PC-9 (cell line): ENCODE measurements at regions not wholly inside any gene's neighbourhood (a gene's known extent, or its start where the extent isn't known, plus 50 kb on each side); places are given as distances from the start of the nearest gene placed in this dataset.

Experiments
- BruUV-seq: library from RNA; stranded (reverse); fragments of 400-500 nt; replicated peaks from 2 replicates; lab custom pipeline; 2021; lab: Mats Ljungman, UMichigan
- CTCF ChIA-PET: fragments of 300-600 bp; sonication (Branson Sonifier 250); formaldehyde crosslinking; loops from one replicate; lab custom pipeline; 2022; ENCODE audit warnings: antibody characterized with exemption; lab: Charles Lee
- POLR2A ChIA-PET: fragments of 300-600 bp; sonication (Branson Sonifier 250); formaldehyde crosslinking; loops from one replicate; lab custom pipeline; 2022; ENCODE audit warnings: antibody characterized with exemption; ENCODE audit not compliant: unreplicated experiment; lab: Charles Lee
- DNase-seq, 2 experiments: peaks; one replicate each; pipeline versions ENCODE4 v3.0.0 to v3.0.0-alpha.2; 2015 to 2022; ENCODE audit warnings: mixed read lengths in 1 of 2
- H2AFZ ChIP-seq: fragments of 200-600 bp; sonication (generic); 2 replicates; pipeline ENCODE4 v1.8.1; 2017; ENCODE audit warnings: antibody characterized with exemption
- H3F3A ChIP-seq: fragments of 200-600 bp; sonication (generic); 2 replicates; pipeline ENCODE4 v1.8.1; 2017; ENCODE audit warnings: antibody characterized with exemption, mild to moderate bottlenecking, low read depth; ENCODE audit not compliant: insufficient read depth
- H3K27ac ChIP-seq: fragments of 200-600 bp; sonication (generic); 2 replicates; pipeline ENCODE4 v1.6.1; 2016; ENCODE audit warnings: mixed run types
- H3K27me3 ChIP-seq: fragments of 200-600 bp; sonication (generic); 2 replicates; pipeline ENCODE4 v1.6.1; 2016; ENCODE audit warnings: low read depth, mixed run types; ENCODE audit not compliant: insufficient read depth
- H3K36me3 ChIP-seq: fragments of 200-600 bp; sonication (generic); 2 replicates; pipeline ENCODE4 v1.6.1; 2016; ENCODE audit warnings: low read depth, mixed run types
- H3K4me1 ChIP-seq: fragments of 200-600 bp; sonication (generic); replicated peaks from 2 replicates; pipeline ENCODE4 v1.6.1; 2016; ENCODE audit warnings: mixed run types; ENCODE audit not compliant: insufficient read depth
- H3K4me2 ChIP-seq: fragments of 200-600 bp; sonication (generic); 2 replicates; pipeline ENCODE4 v1.6.1; 2017; ENCODE audit warnings: mixed run types
- H3K4me3 ChIP-seq: fragments of 200-600 bp; sonication (generic); 2 replicates; pipeline ENCODE4 v1.6.1; 2016; ENCODE audit warnings: mixed run types
- H3K79me2 ChIP-seq: fragments of 200-600 bp; sonication (generic); 2 replicates; pipeline ENCODE4 v1.6.1; 2017; ENCODE audit warnings: low read depth, mixed run types
- H3K9me2 ChIP-seq: fragments of 200-600 bp; sonication (generic); 2 replicates; pipeline ENCODE4 v1.8.1; 2017; ENCODE audit warnings: mild to moderate bottlenecking; ENCODE audit not compliant: insufficient read depth
- H3K9me3 ChIP-seq: fragments of 200-600 bp; sonication (generic); 2 replicates; pipeline ENCODE4 v1.8.1; 2016; ENCODE audit warnings: low read depth; ENCODE audit not compliant: insufficient read depth
- H4K20me1 ChIP-seq: fragments of 200-600 bp; sonication (generic); 2 replicates; pipeline ENCODE4 v1.8.1; 2017; ENCODE audit not compliant: insufficient read depth
- CTCF ChIP-seq: fragments of 200-600 bp; sonication (generic); conservative IDR thresholded peaks from 2 replicates; pipeline ENCODE4 v1.6.1; 2017; ENCODE audit warnings: mixed run types, antibody characterized with exemption, mild to moderate bottlenecking, moderate library complexity
- EZH2 ChIP-seq: fragments of 200-600 bp; sonication (generic); IDR thresholded peaks from 2 replicates; pipeline ENCODE4 v1.8.0; 2017; ENCODE audit warnings: antibody characterized with exemption, low read depth
- intact Hi-C: fragments of 100-400 bp; cut with micrococcal nuclease; formaldehyde crosslinking; loops from one replicate; pipeline ENCODE4 v1.10.0; 2022; ENCODE audit not compliant: unreplicated experiment

DNA sequence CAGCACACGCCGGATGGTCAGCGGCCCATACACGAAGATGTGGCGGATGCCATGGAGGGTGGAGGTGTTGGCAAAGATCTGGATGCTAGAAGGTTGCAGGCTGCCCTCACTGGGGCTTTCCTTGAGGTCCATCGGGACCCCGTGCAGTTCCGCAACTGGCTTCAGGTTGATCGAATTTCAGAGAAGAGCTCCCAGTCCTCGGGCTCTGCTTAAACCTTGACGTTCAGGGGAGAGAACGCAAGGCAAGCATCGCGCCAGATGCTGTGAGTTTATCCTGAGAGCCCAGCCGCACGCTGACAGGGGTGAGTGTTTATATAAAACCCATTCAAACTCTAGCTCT is 98.7 kb upstream of the CCL2 start:
- Histone ChIP-seq H3K4me2 (no peak overlapping the region), H3K36me3 (no peaks in the 10 kb centered on the region), H3F3A (no peaks in the 10 kb centered on the region), H3K4me3 (no peak overlapping the region), H4K20me1 (no peaks in the 10 kb centered on the region), H3K9me3 (no peaks in the 10 kb centered on the region), H3K27me3 (peaks cover 55% of the 10 kb centered on the region), H3K79me2 (no peaks in the 10 kb centered on the region), H3K4me1 (no peaks in the 10 kb centered on the region), H3K9me2 (no peaks in the 10 kb centered on the region), H2AFZ (no peak overlapping the region), H3K27ac (no peak overlapping the region)
- POLR2A ChIA-PET: interaction anchor here (0.7 kb wide), 1 partner anchor 1991 kb away, joined by 9 read pairs; no protein-coding TSS in a partner anchor
- CTCF ChIA-PET: no interaction called here
- intact Hi-C loops: no loop called here
- TF ChIP-seq CTCF (no peak), EZH2 (no peak)
- DNase-seq: no peak
- no TSS peak for BruUV-seq

- Histone ChIP-seq H3K9me3 (no peaks in the 10 kb centered on the region), H3K4me3 (no peak overlapping the region), H3K27ac (no peak overlapping the region), H4K20me1 (no peaks in the 10 kb centered on the region), H3K79me2 (no peaks in the 10 kb centered on the region), H3K36me3 (no peaks in the 10 kb centered on the region), H3K9me2 (no peaks in the 10 kb centered on the region), H2AFZ (no peak overlapping the region), H3K4me2 (no peak overlapping the region), H3F3A (no peaks in the 10 kb centered on the region), H3K27me3 (peaks cover 55% of the 10 kb centered on the region), H3K4me1 (no peaks in the 10 kb centered on the region)
- BruUV-seq: no TSS peak
- DNase-seq: no peak
- POLR2A ChIA-PET: interaction anchor here (0.7 kb wide), 1 partner anchor 1990 kb away, joined by 9 read pairs; no protein-coding TSS in a partner anchor
- CTCF ChIA-PET: no interaction called here
- intact Hi-C loops: no loop called here
- TF ChIP-seq EZH2 (no peak), CTCF (no peak)
Measured at GRCh38 chr17:34156741-34157589, 98.1 kb upstream of the CCL2 start.

GRCh38 chr17:34161690-34162089 is 93.4 kb upstream of the CCL2 start:
- H3K27ac ChIP-seq: no peak overlapping the region
- no peaks in the 10 kb centered on the region for H3K4me1 ChIP-seq
- TF ChIP-seq CTCF (no peak), EZH2 (no peak)
- no peak overlapping the region for H3K4me3 ChIP-seq
- CTCF ChIA-PET: no interaction called here
- H3K36me3 ChIP-seq: no peaks in the 10 kb centered on the region
- no peaks in the 10 kb centered on the region for H3K9me2 ChIP-seq
- POLR2A ChIA-PET: no interaction called here
- H3F3A ChIP-seq: no peaks in the 10 kb centered on the region
- BruUV-seq: no TSS peak
- H3K79me2 ChIP-seq: no peaks in the 10 kb centered on the region
- DNase-seq: no peak
- intact Hi-C loops: no loop called here
- H4K20me1 ChIP-seq: no peaks in the 10 kb centered on the region
- H3K27me3 ChIP-seq: peaks cover 26% of the 10 kb centered on the region
- H3K4me2 ChIP-seq: no peak overlapping the region
- no peaks in the 10 kb centered on the region for H3K9me3 ChIP-seq
- no peak overlapping the region for H2AFZ ChIP-seq
